Suprapubic skin (tissue), 3 donors: ENCODE measurements at regions not wholly inside any gene's neighbourhood (a gene's known extent, or its start where the extent isn't known, plus 50 kb on each side); places are given as distances from the start of the nearest gene placed in this dataset.

Experiments used
- CTCF ChIP-seq, 2 donors: fragments of 200-600 bp in 1 of 2; fragments of 450-650 bp in 1 of 2; sonication (generic) in 1 of 2; IDR thresholded peaks; one replicate each; pipeline ENCODE4 v1.5.1; 2016 to 2019; ENCODE audit warnings: antibody characterized with exemption in 2 of 2, mild to moderate bottlenecking in 1 of 2, moderate library complexity in 1 of 2
- POLR2A ChIP-seq, 2 donors: fragments of 450-650 bp; IDR thresholded peaks; one replicate each; pipeline ENCODE4 v1.6.1; 2017; ENCODE audit warnings: antibody characterized with exemption in 2 of 2, mild to moderate bottlenecking in 2 of 2, moderate library complexity in 2 of 2

GRCh38 chr11:28649922-28650321 lies 541.7 kb downstream of the METTL15 start:
- TF ChIP-seq POLR2A (IDR thresholded peaks at IDR 0.05) (no peak), CTCF (IDR thresholded peaks at IDR 0.05) (no peak)
